GM18505 (cell line): ENCODE measurements at regions not wholly inside any gene's neighbourhood (a gene's known extent, or its start where the extent isn't known, plus 50 kb on each side); places are given as distances from the start of the nearest gene placed in this dataset.

Source experiments
- ATAC-seq: cut with Tn5 transposase; IDR thresholded peaks from one replicate; pipeline ENCODE4 v1.9.1; 2021; ENCODE audit not compliant: unreplicated experiment
- POLR2A ChIP-seq: IDR thresholded peaks from 4 replicates; pipeline ENCODE4 v1.6.1; 2011; ENCODE audit warnings: borderline replicate concordance; ENCODE audit not compliant: insufficient read depth, insufficient read length; ENCODE audit errors: extremely low read depth

GRCh38 chr20:22407237-22408193 lies 176.9 kb downstream of the FOXA2 start:
- no peak for ATAC-seq
- no peak for TF ChIP-seq POLR2A

- no peak for ATAC-seq
- no peak for TF ChIP-seq POLR2A
These were observed 179.8 kb downstream of the FOXA2 start for GRCh38 chr20:22404419-22405170.

DNA sequence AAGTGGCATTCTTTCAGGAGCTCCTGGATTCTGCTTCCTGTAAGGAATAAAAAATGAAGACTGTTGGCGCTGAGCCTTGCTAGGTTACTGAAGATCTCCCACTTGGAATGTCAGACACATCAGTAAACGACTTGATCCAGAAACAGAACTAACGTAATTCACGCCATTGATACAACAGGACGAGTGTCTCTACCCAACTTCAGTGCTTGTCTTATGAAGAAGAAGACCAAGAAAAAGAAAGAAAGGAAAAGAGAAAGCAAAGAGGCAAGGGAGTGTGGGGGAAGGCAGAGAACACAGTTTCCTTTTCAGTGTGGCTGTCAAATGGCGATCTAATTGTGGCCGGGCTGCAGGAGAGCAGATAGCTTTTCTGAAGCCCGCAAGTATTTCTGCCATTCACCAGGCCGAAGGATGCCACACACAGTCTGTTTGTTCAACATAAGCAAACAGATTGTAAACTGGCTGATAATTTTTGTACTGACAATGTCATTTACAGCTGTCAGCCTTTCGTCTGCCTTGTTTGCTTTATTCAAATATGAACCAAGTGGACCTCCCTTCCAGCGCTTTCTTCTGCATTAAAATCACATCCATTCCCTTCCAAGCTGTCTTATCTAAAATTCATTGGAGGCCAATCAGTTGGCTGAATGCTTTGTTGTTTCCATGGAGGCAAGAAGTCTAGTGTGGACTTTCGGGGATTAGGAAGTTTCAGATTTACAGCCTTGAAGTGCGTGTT lies 180.6 kb downstream of the FOXA2 start:
- ATAC-seq: no peak
- no peak for TF ChIP-seq POLR2A

DNA sequence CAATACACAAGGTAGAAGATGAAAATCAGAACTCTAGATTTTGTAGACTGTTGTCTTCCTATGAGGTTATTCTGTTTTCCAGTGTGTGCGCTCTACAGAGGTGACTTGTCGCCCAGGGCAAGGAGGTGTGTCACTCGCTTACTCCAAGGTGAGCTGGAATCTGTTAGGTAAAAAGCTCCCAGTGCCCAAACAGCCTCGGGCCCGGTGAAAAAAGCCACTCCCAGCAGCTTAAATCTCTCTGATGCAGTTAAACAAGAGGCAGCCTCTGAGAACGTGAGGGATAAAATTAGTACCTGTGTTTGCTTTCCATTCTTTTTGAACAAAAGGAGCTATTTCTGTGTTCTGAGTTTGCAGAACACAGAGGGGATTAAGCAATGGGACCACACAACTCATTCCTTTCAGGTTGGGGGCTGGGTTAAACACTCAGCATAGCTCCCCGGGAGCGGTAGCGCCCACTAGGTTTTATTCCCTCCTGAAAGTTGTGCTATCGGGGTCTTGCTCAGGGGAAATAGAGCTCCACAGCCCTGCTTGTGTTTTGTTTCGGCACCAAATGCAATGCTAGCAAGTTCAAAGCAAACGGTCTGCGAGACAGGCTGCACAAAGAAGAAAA lies 181.2 kb downstream of the FOXA2 start:
- TF ChIP-seq POLR2A: no peak
- no peak for ATAC-seq

- TF ChIP-seq POLR2A: no peak
- ATAC-seq: no peak
These were observed 181.8 kb downstream of the FOXA2 start for GRCh38 chr20:22402550-22402949.

DNA sequence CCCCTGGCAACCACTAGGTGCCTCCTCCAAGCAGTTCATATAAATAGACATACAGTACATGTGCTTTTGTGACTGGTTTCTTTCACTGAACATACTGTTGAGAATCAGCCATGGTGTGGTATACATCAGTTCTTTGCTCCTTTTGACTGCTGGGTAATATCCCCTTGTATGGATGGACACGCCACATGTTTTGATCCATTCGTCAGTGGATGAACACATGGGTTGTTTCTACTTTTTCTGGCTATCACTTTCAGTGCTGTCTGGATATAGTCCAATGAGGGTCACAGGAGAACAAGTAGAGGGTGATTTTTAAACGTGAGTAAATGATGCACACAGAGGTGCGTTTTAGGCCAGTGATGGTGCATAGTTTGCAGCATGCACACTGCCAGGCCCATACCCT lies 183.9 kb downstream of the FOXA2 start:
- no peak for ATAC-seq
- no peak for TF ChIP-seq POLR2A

DNA sequence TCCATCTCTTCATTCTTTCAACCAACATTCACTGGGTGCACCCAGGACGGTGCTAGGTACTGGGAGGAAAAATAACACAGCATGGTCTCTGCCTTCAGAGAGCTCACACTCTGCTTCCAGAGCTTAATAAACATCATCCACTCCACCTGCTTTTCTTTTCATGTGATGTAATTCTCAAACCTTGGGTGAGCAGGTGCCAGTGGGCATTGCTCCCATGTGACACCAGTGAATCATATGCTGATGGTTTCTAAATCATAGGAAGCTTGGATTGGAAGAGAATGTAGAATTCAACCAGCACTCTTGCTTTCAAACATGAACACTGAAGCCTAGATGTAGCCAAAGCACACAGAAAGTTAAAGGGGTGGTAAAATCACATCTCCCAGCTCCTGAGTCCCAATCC lies 189.8 kb downstream of the FOXA2 start:
- TF ChIP-seq POLR2A: no peak
- no peak for ATAC-seq

- ATAC-seq: no peak
- no peak for TF ChIP-seq POLR2A
These were observed 193.8 kb downstream of the FOXA2 start for GRCh38 chr20:22390543-22390903.

- no peak for TF ChIP-seq POLR2A
- no peak for ATAC-seq
These were observed 194.4 kb downstream of the FOXA2 start for GRCh38 chr20:22389836-22390542.

- no peak for ATAC-seq
These were observed 196.9 kb downstream of the FOXA2 start for GRCh38 chr20:22387452-22387851.

DNA sequence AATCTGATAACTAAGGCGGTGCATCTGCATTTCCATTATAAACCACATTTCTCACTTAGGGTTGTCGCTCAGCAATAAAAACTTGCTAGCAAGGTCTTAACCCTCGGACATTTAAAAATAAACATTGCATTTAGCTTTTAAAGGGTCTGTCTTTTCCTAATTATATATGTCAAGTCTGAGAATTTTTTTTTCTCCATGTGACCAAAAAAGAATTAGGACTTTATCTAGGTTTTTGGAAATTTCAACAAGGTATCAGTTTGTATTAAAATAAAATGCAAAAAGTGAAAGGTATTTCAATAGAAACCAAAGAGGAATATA lies 198.1 kb downstream of the FOXA2 start:
- no peak for TF ChIP-seq POLR2A
- ATAC-seq: no peak

More at GRCh38 chr20:22387452-22387851, 196.9 kb downstream of the FOXA2 start:
- no peak for TF ChIP-seq POLR2A

DNA sequence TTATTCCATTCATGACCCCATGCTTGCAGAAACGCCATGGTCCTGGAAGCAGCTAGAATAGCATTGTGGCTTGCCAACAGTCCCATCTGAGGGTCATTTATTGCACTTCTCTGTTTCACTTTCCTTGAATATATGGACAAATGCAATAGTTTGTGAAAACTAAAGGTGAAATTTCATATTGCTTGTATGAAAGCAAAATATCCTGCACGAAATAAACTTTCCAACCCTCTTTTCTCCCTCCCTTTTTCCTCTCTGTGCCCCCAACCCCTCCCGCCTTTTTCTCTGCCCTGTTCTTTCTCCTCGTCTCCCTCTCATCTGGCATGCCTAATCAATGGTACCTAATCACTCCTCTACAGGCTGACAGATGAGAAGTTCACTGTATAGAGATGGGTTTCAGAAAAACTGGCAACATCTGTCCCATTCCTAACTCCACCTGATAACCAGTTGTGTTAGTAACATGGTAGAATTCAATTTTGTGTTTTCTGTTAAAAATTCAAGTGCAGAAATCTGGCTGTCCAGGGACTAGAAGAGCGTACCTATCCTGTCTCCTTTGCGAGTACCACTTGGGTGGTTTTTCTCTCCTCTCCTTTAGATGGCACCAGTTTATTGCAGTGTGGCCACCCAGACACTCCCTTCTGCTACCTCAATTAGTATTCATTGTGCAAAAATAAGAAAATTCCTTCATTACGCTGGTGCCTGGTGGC lies 198.6 kb downstream of the FOXA2 start:
- TF ChIP-seq POLR2A: no peak
- ATAC-seq: no peak
